ENCODE measurements at regions not wholly inside any gene's neighbourhood (a gene's known extent, or its start where the extent isn't known, plus 50 kb on each side); places are given as distances from the start of the nearest gene placed in this dataset.

DNA sequence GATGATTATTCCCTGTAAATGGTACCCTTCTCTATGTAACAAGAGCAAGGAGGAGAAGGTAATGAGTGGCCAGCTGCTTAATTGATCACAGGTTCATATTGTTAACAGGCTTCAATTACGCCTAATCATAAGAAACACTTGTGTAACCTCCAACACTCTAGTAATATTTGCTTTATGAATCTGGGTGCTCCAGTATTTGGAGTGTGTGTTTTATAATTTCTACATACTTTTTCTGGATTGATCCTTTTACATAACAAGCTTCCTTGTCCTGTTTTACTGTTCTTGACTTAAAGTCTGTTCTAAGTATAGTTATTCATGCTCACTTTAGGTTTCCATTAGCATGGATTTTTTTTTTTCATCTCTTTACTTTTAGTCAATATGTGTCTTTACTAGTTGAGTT lies 984.2 kb downstream of the AMY1C start:
- DNase-seq = no peak

- no peak for DNase-seq
Measured at GRCh38 chr1:104745875-104746274, 996.2 kb downstream of the AMY1C start.

- DNase-seq = no peak
Measured at GRCh38 chr1:104746994-104747393, 997.3 kb downstream of the AMY1C start.

- DNase-seq = no peak
Measured at GRCh38 chr1:104760017-104760416, 1010.3 kb downstream of the AMY1C start.

GRCh38 chr1:104761961-104762570 lies 1012.4 kb downstream of the AMY1C start:
- no peak for DNase-seq

GRCh38 chr1:104765085-104765484 lies 1015.4 kb downstream of the AMY1C start:
- peak; percentile 36 to 59 (median 45) for DNase-seq

GRCh38 chr1:104768466-104768865 lies 1018.8 kb downstream of the AMY1C start:
- DNase-seq = no peak

DNA sequence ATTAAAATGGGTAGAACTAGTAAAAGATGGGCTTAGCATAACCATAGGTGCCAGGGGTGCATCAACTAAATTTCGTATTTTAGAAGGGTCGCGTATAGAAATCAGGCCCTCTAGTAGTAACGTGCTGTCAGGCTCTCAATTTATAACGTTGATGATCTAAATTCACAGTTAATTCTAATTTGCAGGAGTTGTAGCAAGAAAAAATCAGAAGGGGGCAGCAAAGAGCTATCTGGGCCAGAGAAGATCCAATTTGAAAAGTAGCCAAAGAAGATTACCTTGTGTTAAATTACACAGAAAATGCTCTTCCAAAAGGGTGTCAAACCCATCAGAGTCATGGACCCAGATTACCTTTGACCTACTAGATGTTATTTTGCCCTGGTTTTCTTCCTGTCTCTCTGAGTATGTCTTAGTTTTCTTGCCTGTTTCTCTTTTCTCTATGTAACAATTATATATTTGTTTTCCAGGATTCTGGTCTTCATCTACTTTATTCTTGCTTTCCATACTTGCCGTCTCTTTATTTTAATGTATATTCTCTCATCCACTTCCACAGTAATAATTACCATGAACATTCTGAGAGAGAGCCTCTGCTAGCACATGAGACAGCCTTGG lies 1030.9 kb downstream of the AMY1C start:
- DNase-seq = peak; percentile 27 to 38 (median 36)

DNA sequence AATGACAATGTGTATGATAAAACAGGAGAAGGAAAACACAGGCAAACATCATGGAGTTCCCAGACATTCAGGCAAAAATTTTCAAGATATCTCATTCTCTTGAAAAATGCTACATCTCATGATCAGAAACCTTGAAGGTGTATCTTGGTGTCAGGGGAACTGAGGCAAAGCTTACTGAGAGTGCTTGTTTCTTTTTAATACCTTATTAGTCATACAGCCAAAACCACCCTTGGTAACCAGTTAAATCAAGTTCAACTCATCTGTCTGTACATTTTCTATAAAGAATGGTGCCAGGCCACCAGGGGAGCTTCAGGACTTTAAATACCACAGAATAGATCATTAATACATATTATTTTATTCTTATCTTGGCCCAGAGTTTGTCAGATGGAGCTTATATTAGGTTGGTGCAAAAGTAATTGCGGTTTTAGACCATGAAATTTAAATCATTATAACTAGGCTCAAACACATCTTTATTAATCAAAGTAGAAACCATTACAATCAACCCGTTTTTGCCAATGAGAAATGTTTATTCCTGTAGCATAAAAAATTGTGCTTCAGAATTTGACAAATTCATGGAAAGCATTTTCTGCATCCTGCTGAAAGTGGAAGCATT lies 1036.0 kb downstream of the AMY1C start:
- no peak for DNase-seq

DNA sequence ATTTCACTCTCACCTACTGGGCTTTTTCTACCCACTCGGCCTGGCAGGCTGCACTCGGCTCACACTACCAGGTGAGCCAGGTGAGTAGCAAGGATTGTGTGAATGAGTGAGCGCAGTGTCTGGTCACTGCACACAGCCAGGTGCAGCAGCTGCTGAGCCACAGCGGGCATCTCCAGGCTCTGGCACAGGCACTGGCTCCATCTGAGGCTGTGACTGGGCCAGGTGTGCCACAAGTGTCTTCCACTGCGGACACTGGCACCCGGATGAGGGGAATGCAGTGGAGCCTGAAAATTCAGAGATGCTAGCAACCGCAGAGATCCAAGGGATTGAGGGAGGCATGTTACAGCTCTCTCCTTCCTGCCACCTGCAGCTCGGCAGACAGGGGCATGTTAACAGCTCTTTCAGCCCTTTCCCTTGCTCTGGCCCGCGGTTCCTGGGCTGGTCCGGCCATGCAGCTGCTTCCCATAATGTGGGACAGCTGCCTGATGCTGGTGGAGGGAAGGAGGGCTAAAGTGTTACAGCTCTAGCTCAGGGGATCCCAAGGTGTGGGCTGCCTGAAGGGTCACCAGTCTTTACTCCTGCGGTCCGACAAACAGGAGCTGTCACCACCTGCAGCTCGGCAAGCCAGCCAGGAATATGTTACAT lies 1038.3 kb downstream of the AMY1C start:
- no peak for DNase-seq

DNA sequence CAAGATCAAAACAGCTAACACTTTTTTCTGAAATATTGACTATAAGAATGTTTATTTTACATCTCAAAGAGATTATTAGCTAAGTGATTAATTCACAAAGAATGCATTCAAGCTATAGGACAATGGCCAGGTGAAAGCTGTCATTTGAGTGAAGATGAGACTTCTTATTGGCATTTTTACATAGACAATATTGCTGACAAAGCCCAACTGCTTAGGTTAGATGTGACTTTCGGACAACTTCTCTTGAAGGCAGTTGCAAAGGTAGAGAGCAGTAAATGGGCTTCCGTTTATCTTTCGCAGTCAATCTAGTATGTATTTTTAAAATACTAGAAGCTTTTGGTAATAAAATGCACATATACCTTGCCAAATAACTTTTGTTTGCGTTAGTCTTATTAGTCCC lies 1041.3 kb downstream of the AMY1C start:
- DNase-seq = no peak

GRCh38 chr1:104794035-104794434 lies 1044.3 kb downstream of the AMY1C start:
- DNase-seq = no peak

DNA sequence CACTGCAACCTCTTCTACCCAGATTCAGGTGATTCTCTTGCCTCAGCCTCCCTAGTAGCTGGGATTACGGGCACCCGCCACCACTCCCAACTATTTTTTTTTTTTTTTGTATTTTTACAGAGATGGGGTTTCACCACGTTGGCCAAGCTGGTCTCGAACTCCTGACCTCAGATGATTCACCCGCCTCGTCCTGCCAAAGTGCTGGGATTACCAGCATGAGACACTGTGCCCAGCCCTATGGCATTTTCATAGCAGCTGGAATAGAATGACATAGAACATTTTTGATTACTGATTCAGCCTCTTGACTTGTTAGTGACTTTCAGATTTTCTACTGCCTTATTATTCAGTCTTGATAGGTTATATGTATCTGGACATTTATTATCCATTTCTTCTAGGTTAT lies 1046.2 kb downstream of the AMY1C start:
- DNase-seq = no peak

GRCh38 chr1:104797982-104798381 lies 1048.3 kb downstream of the AMY1C start:
- DNase-seq = no peak

DNA sequence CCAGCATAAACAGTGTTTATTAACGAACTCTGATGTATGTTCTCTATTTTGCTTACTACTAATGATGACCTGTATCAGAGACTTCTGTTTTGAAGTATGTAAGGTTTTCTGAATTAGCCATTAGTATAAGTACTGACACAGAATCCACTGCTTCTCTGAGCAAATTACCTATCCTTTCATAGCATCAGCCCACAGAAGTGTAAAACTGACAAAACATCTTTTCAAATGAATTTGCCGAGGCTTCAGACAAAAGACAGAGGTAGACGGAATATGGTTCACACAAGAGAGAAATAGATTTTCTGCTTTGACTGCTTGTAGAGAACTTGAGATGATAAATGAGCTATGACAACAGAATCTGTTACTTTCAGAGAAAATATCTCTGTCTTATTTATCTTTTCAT lies 1051.6 kb downstream of the AMY1C start:
- no peak for DNase-seq

- no peak for DNase-seq
Measured at GRCh38 chr1:104804147-104804546, 1054.4 kb downstream of the AMY1C start.

DNA sequence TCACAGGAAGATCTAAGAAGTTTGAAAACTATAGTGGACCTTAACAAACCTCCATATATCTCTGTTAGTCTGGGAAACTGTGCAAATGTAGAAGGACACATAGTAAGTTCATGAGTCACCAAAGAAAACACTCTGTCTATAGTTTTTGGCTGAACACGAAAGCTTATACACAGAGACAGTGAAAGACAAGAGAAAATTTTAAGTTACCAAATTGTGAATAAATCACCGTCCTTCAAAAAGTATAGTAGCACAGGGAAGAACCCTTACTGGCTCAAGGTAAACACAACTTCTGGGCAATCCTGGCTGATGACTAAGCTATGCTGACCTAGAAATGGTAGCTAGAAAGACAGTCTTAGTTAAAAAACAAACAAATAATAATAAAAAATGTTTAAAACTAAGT lies 1057.9 kb downstream of the AMY1C start:
- no peak for DNase-seq

- DNase-seq = no peak
Measured at GRCh38 chr1:104825401-104825800, 1075.7 kb downstream of the AMY1C start.

DNA sequence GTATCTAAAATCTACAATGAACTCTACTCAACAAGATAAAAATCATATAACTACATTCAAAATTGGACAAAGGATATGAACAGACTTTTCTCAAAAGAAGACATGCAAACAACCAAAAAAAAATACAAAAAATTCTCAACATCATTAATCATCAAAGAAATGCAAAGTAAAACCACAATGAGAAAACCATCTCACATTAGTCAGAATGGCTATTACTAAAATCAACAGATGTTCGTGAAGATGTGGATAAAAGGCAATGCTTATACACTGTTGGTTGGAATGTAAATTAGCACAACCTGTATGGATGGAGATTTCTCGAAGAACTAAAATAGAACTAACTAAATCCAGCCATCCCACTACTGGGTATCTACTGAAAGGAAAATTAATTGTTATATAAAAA lies 1080.8 kb downstream of the AMY1C start:
- no peak for DNase-seq

DNA sequence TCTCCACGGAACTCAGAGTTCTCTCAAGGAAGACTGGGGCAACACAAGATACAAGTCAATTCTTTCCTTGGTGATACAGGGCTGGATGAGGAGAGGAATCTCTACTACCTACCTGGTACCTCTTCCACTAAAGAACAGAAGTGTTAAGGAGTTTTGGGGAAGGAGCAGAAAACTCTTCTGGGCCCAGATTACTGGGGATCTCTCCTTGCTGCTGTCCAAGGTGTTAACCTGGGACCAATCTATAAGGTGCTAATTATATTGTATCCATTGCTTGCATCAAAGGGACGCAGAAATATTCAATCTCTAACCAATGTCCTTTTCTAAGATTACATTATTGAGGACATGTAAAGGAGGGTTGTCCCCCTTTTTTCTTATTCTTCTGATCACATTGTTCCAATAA lies 1102.5 kb downstream of the AMY1C start:
- DNase-seq = no peak

- DNase-seq = no peak
Measured at GRCh38 chr1:104853276-104853675, 1103.6 kb downstream of the AMY1C start.

- no peak for DNase-seq
Measured at GRCh38 chr1:104854529-104854928, 1104.8 kb downstream of the AMY1C start.

DNA sequence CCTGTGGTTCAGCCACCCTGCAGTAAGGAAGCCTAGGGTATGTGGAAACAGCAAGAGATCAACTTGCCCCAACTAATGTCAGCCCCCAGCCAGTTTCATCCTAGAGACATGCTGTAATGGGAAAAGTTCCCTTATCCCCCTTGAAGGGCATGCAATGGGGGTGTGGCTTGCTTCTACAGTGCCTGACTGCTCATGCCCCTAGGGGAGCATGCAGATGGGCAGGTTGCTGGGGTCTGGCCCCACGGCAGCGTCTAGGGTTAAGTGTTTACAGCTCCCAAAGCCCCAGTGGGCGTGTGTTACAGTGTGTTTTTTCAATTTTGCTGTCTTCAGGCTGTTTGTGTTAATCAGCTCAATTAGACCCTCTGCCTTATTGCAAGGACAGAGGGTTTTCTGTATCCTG lies 1105.9 kb downstream of the AMY1C start:
- DNase-seq = no peak

- DNase-seq = no peak
Measured at GRCh38 chr1:104856091-104856490, 1106.4 kb downstream of the AMY1C start.

Data from suppressor macrophage treated with lipopolysaccharide for 1 hour (primary cell).